Parathyroid adenoma (tissue), 2 donors: ENCODE measurements at regions not wholly inside any gene's neighbourhood (a gene's known extent, or its start where the extent isn't known, plus 50 kb on each side); places are given as distances from the start of the nearest gene placed in this dataset.

Source experiments
- H2AFZ ChIP-seq: fragments of 300-600 bp; sonication (generic); one replicate; pipeline ENCODE4 v1.7.0; 2017; ENCODE audit warnings: antibody characterized with exemption, mild to moderate bottlenecking
- H3K27ac ChIP-seq: fragments of 300-600 bp; sonication (generic); one replicate; pipeline ENCODE4 v1.7.0; 2017
- H3K27me3 ChIP-seq: fragments of 300-600 bp; sonication (generic); one replicate; pipeline ENCODE4 v1.7.0; 2017; ENCODE audit warnings: low read length; ENCODE audit not compliant: control insufficient read depth, insufficient read depth
- H3K36me3 ChIP-seq: fragments of 300-600 bp; sonication (generic); one replicate; pipeline ENCODE4 v1.7.0; 2017; ENCODE audit warnings: low read length; ENCODE audit not compliant: control insufficient read depth, insufficient read depth
- H3K4me1 ChIP-seq: fragments of 300-600 bp; sonication (generic); one replicate; pipeline ENCODE4 v1.7.0; 2017; ENCODE audit warnings: control low read depth
- H3K4me2 ChIP-seq: fragments of 300-600 bp; sonication (generic); one replicate; pipeline ENCODE4 v1.7.0; 2017; ENCODE audit warnings: low read length
- H3K4me3 ChIP-seq: fragments of 300-600 bp; sonication (generic); one replicate; pipeline ENCODE4 v1.7.0; 2017; ENCODE audit warnings: low read depth, low read length
- H3K79me2 ChIP-seq: fragments of 300-600 bp; sonication (generic); one replicate; pipeline ENCODE4 v1.7.0; 2017; ENCODE audit warnings: control low read depth
- H3K9ac ChIP-seq: fragments of 300-600 bp; sonication (generic); one replicate; pipeline ENCODE4 v1.7.0; 2017; ENCODE audit warnings: mild to moderate bottlenecking
- H3K9me3 ChIP-seq: fragments of 300-600 bp; sonication (generic); one replicate; pipeline ENCODE4 v1.7.0; 2017; ENCODE audit warnings: low read length; ENCODE audit not compliant: control insufficient read depth
- TF ChIP-seq, protein P1 (sequence below): fragments of 300-600 bp; sonication (generic); IDR thresholded peaks from one replicate; pipeline ENCODE4 v1.7.0; 2017; ENCODE audit warnings: antibody characterized with exemption, mild to moderate bottlenecking
- donor health status: primary hyperparathyroidism.

DNA sequence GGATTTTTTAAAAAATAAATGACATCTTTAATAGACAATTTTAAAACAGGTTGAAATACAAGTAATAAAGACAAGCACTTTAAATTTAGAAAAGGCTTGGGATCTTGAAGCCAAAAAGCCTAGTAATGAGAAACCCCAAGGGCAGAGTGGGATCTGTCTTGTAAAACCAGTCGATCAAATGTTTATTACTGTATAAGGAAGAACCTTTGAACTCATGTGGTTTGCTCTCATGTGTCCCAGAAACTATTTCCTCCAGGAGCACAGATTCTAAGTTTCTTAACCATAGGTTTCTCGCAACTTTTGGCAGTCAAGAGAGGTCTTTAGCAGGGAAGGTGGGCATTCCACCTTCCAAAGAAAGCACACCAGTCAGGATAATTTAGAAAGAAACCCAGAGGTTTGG lies 541.7 kb upstream of the BTBD3 start:
- Histone ChIP-seq H3K9ac (no peak overlapping the region), H3K4me1 (no peaks in the 10 kb centered on the region), H3K27ac (no peak overlapping the region), H3K9me3 (no peaks in the 10 kb centered on the region), H2AFZ (no peak overlapping the region), H3K79me2 (no peaks in the 10 kb centered on the region), H3K4me3 (no peak overlapping the region), H3K4me2 (no peak overlapping the region), H3K36me3 (no peaks in the 10 kb centered on the region), H3K27me3 (no peaks in the 10 kb centered on the region)
- TF ChIP-seq, protein P1, sequence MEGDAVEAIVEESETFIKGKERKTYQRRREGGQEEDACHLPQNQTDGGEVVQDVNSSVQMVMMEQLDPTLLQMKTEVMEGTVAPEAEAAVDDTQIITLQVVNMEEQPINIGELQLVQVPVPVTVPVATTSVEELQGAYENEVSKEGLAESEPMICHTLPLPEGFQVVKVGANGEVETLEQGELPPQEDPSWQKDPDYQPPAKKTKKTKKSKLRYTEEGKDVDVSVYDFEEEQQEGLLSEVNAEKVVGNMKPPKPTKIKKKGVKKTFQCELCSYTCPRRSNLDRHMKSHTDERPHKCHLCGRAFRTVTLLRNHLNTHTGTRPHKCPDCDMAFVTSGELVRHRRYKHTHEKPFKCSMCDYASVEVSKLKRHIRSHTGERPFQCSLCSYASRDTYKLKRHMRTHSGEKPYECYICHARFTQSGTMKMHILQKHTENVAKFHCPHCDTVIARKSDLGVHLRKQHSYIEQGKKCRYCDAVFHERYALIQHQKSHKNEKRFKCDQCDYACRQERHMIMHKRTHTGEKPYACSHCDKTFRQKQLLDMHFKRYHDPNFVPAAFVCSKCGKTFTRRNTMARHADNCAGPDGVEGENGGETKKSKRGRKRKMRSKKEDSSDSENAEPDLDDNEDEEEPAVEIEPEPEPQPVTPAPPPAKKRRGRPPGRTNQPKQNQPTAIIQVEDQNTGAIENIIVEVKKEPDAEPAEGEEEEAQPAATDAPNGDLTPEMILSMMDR = no peak

DNA sequence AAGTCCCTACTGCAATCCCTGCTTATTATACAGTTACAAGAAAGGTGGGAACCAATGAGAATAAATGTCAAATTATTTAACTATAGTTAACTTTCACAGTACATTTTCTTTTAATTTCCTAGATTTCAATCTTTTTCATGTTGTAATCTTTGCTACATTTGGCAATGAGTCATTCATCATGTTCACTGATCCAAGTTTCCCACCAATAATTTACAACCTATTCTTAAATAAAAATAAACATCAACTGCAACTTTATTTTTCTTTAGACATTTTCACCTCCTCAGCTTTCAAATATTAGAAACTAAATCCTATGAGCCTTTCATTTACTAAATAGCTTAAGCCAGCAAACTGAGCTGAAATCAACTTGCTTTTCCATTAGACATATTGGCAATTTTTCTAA lies 541.3 kb upstream of the BTBD3 start:
- no peak overlapping the region for H3K4me2 ChIP-seq
- no peaks in the 10 kb centered on the region for H3K36me3 ChIP-seq
- TF ChIP-seq, protein P1 = no peak
- H3K4me3 ChIP-seq = no peak overlapping the region
- no peak overlapping the region for H3K27ac ChIP-seq
- no peak overlapping the region for H2AFZ ChIP-seq
- no peaks in the 10 kb centered on the region for H3K79me2 ChIP-seq
- H3K27me3 ChIP-seq = no peaks in the 10 kb centered on the region
- H3K9ac ChIP-seq = no peak overlapping the region
- H3K9me3 ChIP-seq = no peaks in the 10 kb centered on the region
- H3K4me1 ChIP-seq = no peaks in the 10 kb centered on the region

DNA sequence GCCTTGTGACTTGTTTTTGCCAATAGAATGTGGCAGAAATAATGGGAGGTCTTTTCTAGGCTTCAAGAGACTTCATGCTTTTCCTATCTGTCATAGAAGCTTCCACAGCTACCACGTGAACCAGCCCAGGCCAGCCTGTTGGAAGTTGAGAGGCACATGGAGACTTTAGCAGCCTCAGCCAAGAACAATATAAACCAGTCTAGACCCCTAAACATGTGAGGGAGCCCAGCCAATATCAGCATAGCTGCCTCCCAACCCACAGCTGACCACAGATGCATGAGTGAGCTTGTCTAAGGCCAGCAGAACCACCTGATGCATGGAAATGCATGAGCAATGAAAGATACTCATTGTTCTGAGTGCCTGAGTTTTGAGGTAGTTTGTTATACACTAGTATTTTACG lies 540.7 kb upstream of the BTBD3 start:
- Histone ChIP-seq H2AFZ (no peak overlapping the region), H3K27me3 (no peaks in the 10 kb centered on the region), H3K36me3 (no peaks in the 10 kb centered on the region), H3K9me3 (no peaks in the 10 kb centered on the region), H3K4me1 (no peaks in the 10 kb centered on the region), H3K27ac (no peak overlapping the region), H3K9ac (no peak overlapping the region), H3K4me2 (no peak overlapping the region), H3K79me2 (no peaks in the 10 kb centered on the region), H3K4me3 (no peak overlapping the region)
- TF ChIP-seq, protein P1 = no peak

DNA sequence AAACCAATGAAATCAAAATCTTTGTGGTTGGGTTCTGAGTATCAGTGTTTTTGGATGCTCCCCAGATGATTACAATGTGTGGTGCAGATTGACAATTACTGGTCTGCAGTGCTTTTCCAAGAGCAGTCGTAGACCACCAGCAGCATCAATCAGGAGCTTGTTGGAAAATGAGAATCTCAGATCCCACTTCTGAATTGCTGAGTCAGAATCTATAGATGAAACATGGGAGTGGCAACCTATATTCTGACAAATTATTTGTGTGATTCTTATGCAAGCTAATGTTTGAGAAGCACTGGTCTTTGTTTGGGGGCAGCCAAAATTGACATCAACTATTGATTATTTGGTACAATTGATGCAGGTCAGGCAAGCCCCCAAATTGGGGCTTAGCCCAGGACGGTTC lies 539.9 kb upstream of the BTBD3 start:
- TF ChIP-seq, protein P1 = no peak

DNA sequence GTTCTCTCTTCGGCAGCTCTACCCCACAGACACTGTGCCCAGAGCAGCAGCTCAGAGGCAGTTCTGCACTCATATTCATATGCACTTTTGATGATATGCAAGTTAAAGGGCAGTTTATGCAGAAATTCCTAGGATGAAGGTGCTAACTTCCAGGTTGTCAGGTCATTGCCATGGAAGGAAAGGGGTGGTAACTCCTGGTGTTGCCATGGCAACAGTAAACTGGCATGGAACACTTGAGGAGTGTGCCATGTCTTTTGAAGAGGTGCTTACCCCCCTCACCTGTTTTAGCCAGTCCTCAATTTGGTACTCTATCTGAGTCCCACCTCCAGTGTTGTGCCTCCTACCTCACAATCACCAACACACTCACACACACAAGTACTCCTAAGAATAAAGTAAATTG lies 539.4 kb upstream of the BTBD3 start:
- Histone ChIP-seq H3K36me3 (no peaks in the 10 kb centered on the region), H3K79me2 (no peaks in the 10 kb centered on the region), H3K27me3 (no peaks in the 10 kb centered on the region), H3K4me1 (no peaks in the 10 kb centered on the region), H3K9me3 (no peaks in the 10 kb centered on the region), H3K4me3 (no peak overlapping the region), H3K4me2 (no peak overlapping the region), H3K9ac (no peak overlapping the region), H2AFZ (no peak overlapping the region), H3K27ac (no peak overlapping the region)
- TF ChIP-seq, protein P1 = no peak

More for the DNA sequence above, 539.9 kb upstream of the BTBD3 start:
- H3K27me3 ChIP-seq = no peaks in the 10 kb centered on the region
- no peak overlapping the region for H3K27ac ChIP-seq
- no peaks in the 10 kb centered on the region for H3K4me1 ChIP-seq
- H3K4me2 ChIP-seq = no peak overlapping the region
- H2AFZ ChIP-seq = no peak overlapping the region
- H3K9ac ChIP-seq = no peak overlapping the region
- H3K36me3 ChIP-seq = no peaks in the 10 kb centered on the region
- H3K79me2 ChIP-seq = no peaks in the 10 kb centered on the region
- no peaks in the 10 kb centered on the region for H3K9me3 ChIP-seq
- H3K4me3 ChIP-seq = no peak overlapping the region
